ENCODE measurements at regions not wholly inside any gene's neighbourhood (a gene's known extent, or its start where the extent isn't known, plus 50 kb on each side); places are given as distances from the start of the nearest gene placed in this dataset.
"Not testable (repeated sequence)": the region's sequence is repeated elsewhere in the genome, so short reads cannot be mapped to it uniquely, and the experiment has no call there.

- H3K27me3 ChIP-seq (ENCODE audit: control insufficient read depth in 1 of 2, insufficient read depth in 2 of 2, low read length in 2 of 2): no peaks in the 10 kb centered on the region
- no peak overlapping the region for H3K9ac ChIP-seq (ENCODE audit: low read length)
- no peaks in the 10 kb centered on the region for H3K36me3 ChIP-seq (ENCODE audit: insufficient read depth, low read length)
- H3K4me1 ChIP-seq (ENCODE audit: insufficient read depth, low read length): no peaks in the 10 kb centered on the region
- no peak overlapping the region for H3K27ac ChIP-seq (ENCODE audit: low read depth, low read length)
- no peak overlapping the region for H3K4me3 ChIP-seq (ENCODE audit: low read depth in 1 of 2, low read length in 2 of 2)
- no peaks in the 10 kb centered on the region for H3K9me3 ChIP-seq (ENCODE audit: low read length)
Measured at GRCh38 chr14:71387753-71388152, 480.5 kb downstream of the PCNX1 start.

- Histone ChIP-seq H3K36me3 (ENCODE audit: insufficient read depth, low read length) (no peaks in the 10 kb centered on the region), H3K27ac (ENCODE audit: low read depth, low read length) (no peak overlapping the region), H3K27me3 (ENCODE audit: control insufficient read depth in 1 of 2, insufficient read depth in 2 of 2, low read length in 2 of 2) (no peaks in the 10 kb centered on the region), H3K4me3 (ENCODE audit: low read depth in 1 of 2, low read length in 2 of 2) (no peak overlapping the region), H3K9me3 (ENCODE audit: low read length) (no peaks in the 10 kb centered on the region), H3K4me1 (ENCODE audit: insufficient read depth, low read length) (no peaks in the 10 kb centered on the region), H3K9ac (ENCODE audit: low read length) (no peak overlapping the region)
Measured at GRCh38 chr14:71388336-71388735, 481.1 kb downstream of the PCNX1 start.

GRCh38 chr14:71388862-71389261 is 481.6 kb downstream of the PCNX1 start:
- H3K27me3 ChIP-seq (ENCODE audit: control insufficient read depth in 1 of 2, insufficient read depth in 2 of 2, low read length in 2 of 2): no peaks in the 10 kb centered on the region
- H3K9me3 ChIP-seq (ENCODE audit: low read length): no peaks in the 10 kb centered on the region
- H3K4me3 ChIP-seq (ENCODE audit: low read depth in 1 of 2, low read length in 2 of 2): no peak overlapping the region
- no peaks in the 10 kb centered on the region for H3K36me3 ChIP-seq (ENCODE audit: insufficient read depth, low read length)
- no peak overlapping the region for H3K9ac ChIP-seq (ENCODE audit: low read length)
- H3K4me1 ChIP-seq (ENCODE audit: insufficient read depth, low read length): no peaks in the 10 kb centered on the region
- no peak overlapping the region for H3K27ac ChIP-seq (ENCODE audit: low read depth, low read length)

- Histone ChIP-seq H3K27ac (ENCODE audit: low read depth, low read length) (no peak overlapping the region), H3K27me3 (ENCODE audit: control insufficient read depth in 1 of 2, insufficient read depth in 2 of 2, low read length in 2 of 2) (no peaks in the 10 kb centered on the region), H3K9ac (ENCODE audit: low read length) (no peak overlapping the region), H3K9me3 (ENCODE audit: low read length) (no peaks in the 10 kb centered on the region), H3K4me1 (ENCODE audit: insufficient read depth, low read length) (no peaks in the 10 kb centered on the region), H3K36me3 (ENCODE audit: insufficient read depth, low read length) (no peaks in the 10 kb centered on the region), H3K4me3 (ENCODE audit: low read depth in 1 of 2, low read length in 2 of 2) (no peak overlapping the region)
Measured at GRCh38 chr14:71394386-71394785, 487.1 kb downstream of the PCNX1 start.

- no peak overlapping the region for H3K9ac ChIP-seq (ENCODE audit: low read length)
- no peak overlapping the region for H3K4me3 ChIP-seq (ENCODE audit: low read depth in 1 of 2, low read length in 2 of 2)
- no peaks in the 10 kb centered on the region for H3K9me3 ChIP-seq (ENCODE audit: low read length)
- no peak overlapping the region for H3K27ac ChIP-seq (ENCODE audit: low read depth, low read length)
- no peaks in the 10 kb centered on the region for H3K36me3 ChIP-seq (ENCODE audit: insufficient read depth, low read length)
- no peaks in the 10 kb centered on the region for H3K4me1 ChIP-seq (ENCODE audit: insufficient read depth, low read length)
- no peaks in the 10 kb centered on the region for H3K27me3 ChIP-seq (ENCODE audit: control insufficient read depth in 1 of 2, insufficient read depth in 2 of 2, low read length in 2 of 2)
Measured at GRCh38 chr14:71395151-71395604, 487.9 kb downstream of the PCNX1 start.

GRCh38 chr14:71395636-71396035 is 488.4 kb downstream of the PCNX1 start:
- H3K36me3 ChIP-seq (ENCODE audit: insufficient read depth, low read length): no peaks in the 10 kb centered on the region
- no peaks in the 10 kb centered on the region for H3K27me3 ChIP-seq (ENCODE audit: control insufficient read depth in 1 of 2, insufficient read depth in 2 of 2, low read length in 2 of 2)
- H3K27ac ChIP-seq (ENCODE audit: low read depth, low read length): no peak overlapping the region
- H3K9ac ChIP-seq (ENCODE audit: low read length): no peak overlapping the region
- H3K4me1 ChIP-seq (ENCODE audit: insufficient read depth, low read length): no peaks in the 10 kb centered on the region
- no peak overlapping the region for H3K4me3 ChIP-seq (ENCODE audit: low read depth in 1 of 2, low read length in 2 of 2)
- no peaks in the 10 kb centered on the region for H3K9me3 ChIP-seq (ENCODE audit: low read length)

- H3K27ac ChIP-seq (ENCODE audit: low read depth, low read length): no peak overlapping the region
- no peaks in the 10 kb centered on the region for H3K4me1 ChIP-seq (ENCODE audit: insufficient read depth, low read length)
- no peak overlapping the region for H3K4me3 ChIP-seq (ENCODE audit: low read depth in 1 of 2, low read length in 2 of 2)
- no peak overlapping the region for H3K9ac ChIP-seq (ENCODE audit: low read length)
- H3K9me3 ChIP-seq (ENCODE audit: low read length): no peaks in the 10 kb centered on the region
- H3K36me3 ChIP-seq (ENCODE audit: insufficient read depth, low read length): no peaks in the 10 kb centered on the region
- H3K27me3 ChIP-seq (ENCODE audit: control insufficient read depth in 1 of 2, insufficient read depth in 2 of 2, low read length in 2 of 2): no peaks in the 10 kb centered on the region
Measured at GRCh38 chr14:71396050-71396677, 488.9 kb downstream of the PCNX1 start.

GRCh38 chr14:71397371-71397770 is 490.1 kb downstream of the PCNX1 start:
- H3K4me3 ChIP-seq (ENCODE audit: low read depth in 1 of 2, low read length in 2 of 2): no peak overlapping the region
- H3K9ac ChIP-seq (ENCODE audit: low read length): no peak overlapping the region
- no peaks in the 10 kb centered on the region for H3K9me3 ChIP-seq (ENCODE audit: low read length)
- no peaks in the 10 kb centered on the region for H3K27me3 ChIP-seq (ENCODE audit: control insufficient read depth in 1 of 2, insufficient read depth in 2 of 2, low read length in 2 of 2)
- no peak overlapping the region for H3K27ac ChIP-seq (ENCODE audit: low read depth, low read length)
- no peaks in the 10 kb centered on the region for H3K36me3 ChIP-seq (ENCODE audit: insufficient read depth, low read length)
- H3K4me1 ChIP-seq (ENCODE audit: insufficient read depth, low read length): no peaks in the 10 kb centered on the region

- no peak overlapping the region for H3K9ac ChIP-seq (ENCODE audit: low read length)
Measured at GRCh38 chr14:71398450-71398849, 491.2 kb downstream of the PCNX1 start.

GRCh38 chr14:71399057-71399487 is 491.8 kb downstream of the PCNX1 start:
- Histone ChIP-seq H3K36me3 (ENCODE audit: insufficient read depth, low read length) (no peaks in the 10 kb centered on the region), H3K9ac (ENCODE audit: low read length) (no peak overlapping the region), H3K27ac (ENCODE audit: low read depth, low read length) (no peak overlapping the region), H3K9me3 (ENCODE audit: low read length) (no peaks in the 10 kb centered on the region), H3K27me3 (ENCODE audit: control insufficient read depth in 1 of 2, insufficient read depth in 2 of 2, low read length in 2 of 2) (no peaks in the 10 kb centered on the region), H3K4me3 (ENCODE audit: low read depth in 1 of 2, low read length in 2 of 2) (no peak overlapping the region), H3K4me1 (ENCODE audit: insufficient read depth, low read length) (no peaks in the 10 kb centered on the region)

More at GRCh38 chr14:71398450-71398849, 491.2 kb downstream of the PCNX1 start:
- H3K36me3 ChIP-seq (ENCODE audit: insufficient read depth, low read length): no peaks in the 10 kb centered on the region
- no peak overlapping the region for H3K27ac ChIP-seq (ENCODE audit: low read depth, low read length)
- H3K4me1 ChIP-seq (ENCODE audit: insufficient read depth, low read length): no peaks in the 10 kb centered on the region
- H3K27me3 ChIP-seq (ENCODE audit: control insufficient read depth in 1 of 2, insufficient read depth in 2 of 2, low read length in 2 of 2): no peaks in the 10 kb centered on the region
- no peaks in the 10 kb centered on the region for H3K9me3 ChIP-seq (ENCODE audit: low read length)
- H3K4me3 ChIP-seq (ENCODE audit: low read depth in 1 of 2, low read length in 2 of 2): no peak overlapping the region

- no peak overlapping the region for H3K27ac ChIP-seq (ENCODE audit: low read depth, low read length)
- no peaks in the 10 kb centered on the region for H3K36me3 ChIP-seq (ENCODE audit: insufficient read depth, low read length)
- no peaks in the 10 kb centered on the region for H3K4me1 ChIP-seq (ENCODE audit: insufficient read depth, low read length)
- no peak overlapping the region for H3K9ac ChIP-seq (ENCODE audit: low read length)
- H3K27me3 ChIP-seq (ENCODE audit: control insufficient read depth in 1 of 2, insufficient read depth in 2 of 2, low read length in 2 of 2): no peaks in the 10 kb centered on the region
- H3K4me3 ChIP-seq (ENCODE audit: low read depth in 1 of 2, low read length in 2 of 2): no peak overlapping the region
- H3K9me3 ChIP-seq (ENCODE audit: low read length): no peaks in the 10 kb centered on the region
Measured at GRCh38 chr14:71400871-71401321, 493.6 kb downstream of the PCNX1 start.

GRCh38 chr14:71402415-71402814 is 495.2 kb downstream of the PCNX1 start:
- H3K9ac ChIP-seq (ENCODE audit: low read length); H3K4me3 ChIP-seq (ENCODE audit: low read depth in 1 of 2, low read length in 2 of 2); H3K27ac ChIP-seq (ENCODE audit: low read depth, low read length); H3K36me3 ChIP-seq (ENCODE audit: insufficient read depth, low read length); H3K4me1 ChIP-seq (ENCODE audit: insufficient read depth, low read length); H3K27me3 ChIP-seq (ENCODE audit: control insufficient read depth in 1 of 2, insufficient read depth in 2 of 2, low read length in 2 of 2); H3K9me3 ChIP-seq (ENCODE audit: low read length): not testable (repeated sequence)

Measured in muscle layer of colon (tissue), 2 donors.